Kidney (tissue), 13 donors: ENCODE measurements at regions not wholly inside any gene's neighbourhood (a gene's known extent, or its start where the extent isn't known, plus 50 kb on each side); places are given as distances from the start of the nearest gene placed in this dataset.

Source experiments
- DNase-seq, 5 donors: peaks; one replicate each; pipeline ENCODE4 v3.0.0-alpha.2; 2013 to 2020
- FAIRE-seq: peaks from 2 replicates; lab custom pipeline; 2012; peaks lifted over from hg19 to GRCh38; lab: Jason Lieb, UNC
- H3K27ac ChIP-seq, 2 donors: one replicate each; pipeline ENCODE4 v1.7.0; 2013; ENCODE audit warnings: low read depth in 2 of 2, low read length in 2 of 2, inconsistent platforms in 1 of 2
- H3K27me3 ChIP-seq: one replicate; pipeline ENCODE4 v1.7.1; 2013; ENCODE audit warnings: low read length, inconsistent platforms; ENCODE audit not compliant: control insufficient read depth, insufficient read depth
- H3K36me3 ChIP-seq, 3 donors: one replicate each; pipeline versions ENCODE4 v1.7.0 to v1.7.1; 2013; ENCODE audit warnings: low read length in 3 of 3, control low read depth in 1 of 3, inconsistent platforms in 1 of 3; ENCODE audit not compliant: insufficient read depth in 3 of 3, control insufficient read depth in 2 of 3
- H3K4me1 ChIP-seq, 3 donors: one replicate each; pipeline versions ENCODE4 v1.7.0 to v1.7.1; 2013; ENCODE audit warnings: low read length in 3 of 3, inconsistent platforms in 1 of 3, low read depth in 1 of 3; ENCODE audit not compliant: control insufficient read depth in 2 of 3, insufficient read depth in 2 of 3
- H3K4me3 ChIP-seq, 3 donors: one replicate each; pipeline versions ENCODE4 v1.7.0 to v1.8.1; 2013; ENCODE audit warnings: low read length in 3 of 3, control low read depth in 1 of 3, inconsistent platforms in 1 of 3
- H3K9ac ChIP-seq, 3 donors: one replicate each; pipeline versions ENCODE4 v1.7.0 to v1.7.1; 2013; ENCODE audit warnings: low read length in 3 of 3, control low read depth in 1 of 3, inconsistent platforms in 1 of 3
- H3K9me3 ChIP-seq, 3 donors: one replicate each; pipeline versions ENCODE4 v1.7.0 to v1.7.1; 2013; ENCODE audit warnings: low read length in 3 of 3, control low read depth in 1 of 3, inconsistent platforms in 1 of 3; ENCODE audit not compliant: control insufficient read depth in 2 of 3, insufficient read depth in 1 of 3
- CTCF ChIP-seq: IDR thresholded peaks from 3 replicates; pipeline ENCODE4 v1.5.1; 2012; ENCODE audit warnings: mild to moderate bottlenecking, moderate library complexity, borderline replicate concordance; ENCODE audit not compliant: insufficient read depth; ENCODE audit errors: extremely low read depth
- intact Hi-C: fragments of 100-400 bp; cut with DNase I; formaldehyde crosslinking; loops from one replicate; pipeline ENCODE4 v1.11.1; 2022
- donor health status: control.
- donor health status: control.
- donor health status: control.
- donor health status: control.
- donor health status: control.
- donor health status: DM: yes; HTN: yes; CAD: no.
- donor health status: Normal renal cell carcinoma (clear cell type).

GRCh38 chr3:159764490-159765029 is 224.1 kb upstream of the IL12A start:
- no peak for FAIRE-seq
- peak in 1 of 5 donors; percentile 87 for DNase-seq
- no peaks in the 10 kb centered on the region for H3K27me3 ChIP-seq
- H3K27ac ChIP-seq, result peak overlapping the region; percentile 96 to 97
- H3K36me3 ChIP-seq, result no peaks in the 10 kb centered on the region
- no peak for TF ChIP-seq CTCF
- no peaks in the 10 kb centered on the region for H3K9me3 ChIP-seq
- peak overlapping the region in 2 of 3 donors; percentile 79 to 82 for H3K9ac ChIP-seq
- peaks cover 4 to 17% (median 12%) of the 10 kb centered on the region in 3 donors for H3K4me1 ChIP-seq
- intact Hi-C loops, result no loop called here
- peak overlapping the region; percentile 57 to 78 (median 76) for H3K4me3 ChIP-seq

GRCh38 chr3:159765030-159765859 is 223.4 kb upstream of the IL12A start:
- DNase-seq (peak; percentile 64 to 93 (median 78)), FAIRE-seq (no peak)
- Histone ChIP-seq H3K4me3 (peak overlapping the region; percentile 74 to 78 (median 76)), H3K36me3 (no peaks in the 10 kb centered on the region), H3K4me1 (peaks cover 4 to 17% (median 12%) of the 10 kb centered on the region in 3 donors), H3K27ac (peak overlapping the region; percentile 96 to 97), H3K9me3 (no peaks in the 10 kb centered on the region), H3K27me3 (no peaks in the 10 kb centered on the region), H3K9ac (peak overlapping the region; percentile 62 to 82 (median 79))
- intact Hi-C loops, result no loop called here
- TF ChIP-seq CTCF, result no peak

GRCh38 chr3:159765860-159766294 is 222.8 kb upstream of the IL12A start:
- TF ChIP-seq CTCF, result no peak
- peak overlapping the region; percentile 61 to 79 (median 62) for H3K9ac ChIP-seq
- DNase-seq (peak in 2 of 5 donors; percentile 56 to 71), FAIRE-seq (no peak)
- H3K4me1 ChIP-seq, result peaks cover 2 to 17% (median 12%) of the 10 kb centered on the region in 3 donors
- intact Hi-C loops, result no loop called here
- peak overlapping the region; percentile 96 to 97 for H3K27ac ChIP-seq
- H3K27me3 ChIP-seq, result no peaks in the 10 kb centered on the region
- H3K36me3 ChIP-seq, result no peaks in the 10 kb centered on the region
- H3K9me3 ChIP-seq, result no peaks in the 10 kb centered on the region
- peak overlapping the region; percentile 74 to 78 (median 76) for H3K4me3 ChIP-seq
